ENCODE measurements at regions not wholly inside any gene's neighbourhood (a gene's known extent, or its start where the extent isn't known, plus 50 kb on each side); places are given as distances from the start of the nearest gene placed in this dataset.

- no peak overlapping the region for H3K27ac Mint-ChIP-seq
- no peaks in the 10 kb centered on the region for H3K4me1 ChIP-seq (ENCODE audit: insufficient read depth, low read length)
- H3K4me3 ChIP-seq (ENCODE audit: low read length in 2 of 2), result no peak overlapping the region
- peaks cover 0 to 22% (median 11%) of the 10 kb centered on the region in 8 donors for H3K9me3 Mint-ChIP-seq
- no peaks in the 10 kb centered on the region for H3K4me1 Mint-ChIP-seq
- ChIA-PET POLR2A (ENCODE audit: partially characterized antibody) (no interaction called here), CTCF (ENCODE audit: partially characterized antibody) (no interaction called here)
- intact Hi-C loops (cut with micrococcal nuclease), result no loop called here
- no peak for DNase-seq
- H3K36me3 ChIP-seq (ENCODE audit: insufficient read depth, low read length), result no peaks in the 10 kb centered on the region
- no peaks in the 10 kb centered on the region for H3K27me3 ChIP-seq (ENCODE audit: insufficient read depth, low read length)
- no peak overlapping the region for H3K4me3 Mint-ChIP-seq
- no peaks in the 10 kb centered on the region for H3K27me3 Mint-ChIP-seq
- H3K36me3 Mint-ChIP-seq, result no peaks in the 10 kb centered on the region
- H3K27ac ChIP-seq (ENCODE audit: low read depth, low read length), result no peak overlapping the region
- H3K9me3 ChIP-seq (ENCODE audit: control insufficient read depth in 1 of 2, low read length in 2 of 2), result no peaks in the 10 kb centered on the region
Measured at GRCh38 chr4:31947101-31947500, 1226.9 kb downstream of the PCDH7 start.

- no peaks in the 10 kb centered on the region for H3K36me3 ChIP-seq (ENCODE audit: insufficient read depth, low read length)
- H3K27ac Mint-ChIP-seq, result no peak overlapping the region
- H3K9me3 Mint-ChIP-seq, result peaks cover 0 to 19% (median 11%) of the 10 kb centered on the region in 8 donors
- ChIA-PET POLR2A (ENCODE audit: partially characterized antibody) (no interaction called here), CTCF (ENCODE audit: partially characterized antibody) (no interaction called here)
- H3K27me3 ChIP-seq (ENCODE audit: insufficient read depth, low read length), result no peaks in the 10 kb centered on the region
- H3K27ac ChIP-seq (ENCODE audit: low read depth, low read length), result no peak overlapping the region
- DNase-seq, result no peak
- no peaks in the 10 kb centered on the region for H3K4me1 ChIP-seq (ENCODE audit: insufficient read depth, low read length)
- H3K9me3 ChIP-seq (ENCODE audit: control insufficient read depth in 1 of 2, low read length in 2 of 2), result no peaks in the 10 kb centered on the region
- H3K4me1 Mint-ChIP-seq, result no peaks in the 10 kb centered on the region
- H3K4me3 ChIP-seq (ENCODE audit: low read length in 2 of 2), result no peak overlapping the region
- H3K27me3 Mint-ChIP-seq, result no peaks in the 10 kb centered on the region
- intact Hi-C loops (cut with micrococcal nuclease), result no loop called here
- H3K36me3 Mint-ChIP-seq, result no peaks in the 10 kb centered on the region
- no peak overlapping the region for H3K4me3 Mint-ChIP-seq
Measured at GRCh38 chr4:31949045-31949444, 1228.9 kb downstream of the PCDH7 start.

GRCh38 chr4:31955346-31955745, 1235.2 kb downstream of the PCDH7 start:
- no peak for DNase-seq
- Mint-ChIP-seq H3K27me3 (no peaks in the 10 kb centered on the region), H3K4me3 (no peak overlapping the region), H3K36me3 (no peaks in the 10 kb centered on the region), H3K4me1 (no peaks in the 10 kb centered on the region), H3K9me3 (peaks cover 0 to 21% (median 7%) of the 10 kb centered on the region in 8 donors), H3K27ac (no peak overlapping the region)
- H3K4me3 ChIP-seq (ENCODE audit: low read length in 2 of 2), result no peak overlapping the region
- ChIA-PET CTCF (ENCODE audit: partially characterized antibody) (no interaction called here), POLR2A (ENCODE audit: partially characterized antibody) (no interaction called here)
- intact Hi-C loops (cut with micrococcal nuclease), result no loop called here
- no peaks in the 10 kb centered on the region for H3K36me3 ChIP-seq (ENCODE audit: insufficient read depth, low read length)
- no peaks in the 10 kb centered on the region for H3K9me3 ChIP-seq (ENCODE audit: control insufficient read depth in 1 of 2, low read length in 2 of 2)
- no peak overlapping the region for H3K27ac ChIP-seq (ENCODE audit: low read depth, low read length)
- no peaks in the 10 kb centered on the region for H3K27me3 ChIP-seq (ENCODE audit: insufficient read depth, low read length)
- H3K4me1 ChIP-seq (ENCODE audit: insufficient read depth, low read length), result no peaks in the 10 kb centered on the region

- Mint-ChIP-seq H3K4me3 (no peak overlapping the region), H3K36me3 (no peaks in the 10 kb centered on the region), H3K27ac (no peak overlapping the region), H3K4me1 (no peaks in the 10 kb centered on the region), H3K27me3 (no peaks in the 10 kb centered on the region), H3K9me3 (peaks cover 0 to 18% (median 10%) of the 10 kb centered on the region in 8 donors)
- intact Hi-C loops (cut with micrococcal nuclease), result no loop called here
- ChIA-PET POLR2A (ENCODE audit: partially characterized antibody) (no interaction called here), CTCF (ENCODE audit: partially characterized antibody) (no interaction called here)
- no peaks in the 10 kb centered on the region for H3K4me1 ChIP-seq (ENCODE audit: insufficient read depth, low read length)
- no peak overlapping the region for H3K4me3 ChIP-seq (ENCODE audit: low read length in 2 of 2)
- DNase-seq, result no peak
- H3K27ac ChIP-seq (ENCODE audit: low read depth, low read length), result no peak overlapping the region
- no peaks in the 10 kb centered on the region for H3K36me3 ChIP-seq (ENCODE audit: insufficient read depth, low read length)
- no peaks in the 10 kb centered on the region for H3K9me3 ChIP-seq (ENCODE audit: control insufficient read depth in 1 of 2, low read length in 2 of 2)
- no peaks in the 10 kb centered on the region for H3K27me3 ChIP-seq (ENCODE audit: insufficient read depth, low read length)
Measured at GRCh38 chr4:31959972-31960371, 1239.8 kb downstream of the PCDH7 start.

GRCh38 chr4:31964685-31965084, 1244.5 kb downstream of the PCDH7 start:
- Mint-ChIP-seq H3K9me3 (peaks cover 0 to 19% (median 8%) of the 10 kb centered on the region in 8 donors), H3K4me3 (no peak overlapping the region), H3K4me1 (no peaks in the 10 kb centered on the region), H3K36me3 (no peaks in the 10 kb centered on the region), H3K27ac (no peak overlapping the region), H3K27me3 (no peaks in the 10 kb centered on the region)
- Histone ChIP-seq H3K4me3 (ENCODE audit: low read length in 2 of 2) (no peak overlapping the region), H3K27ac (ENCODE audit: low read depth, low read length) (no peak overlapping the region), H3K4me1 (ENCODE audit: insufficient read depth, low read length) (no peaks in the 10 kb centered on the region), H3K27me3 (ENCODE audit: insufficient read depth, low read length) (no peaks in the 10 kb centered on the region), H3K36me3 (ENCODE audit: insufficient read depth, low read length) (no peaks in the 10 kb centered on the region), H3K9me3 (ENCODE audit: control insufficient read depth in 1 of 2, low read length in 2 of 2) (no peaks in the 10 kb centered on the region)
- no peak for DNase-seq
- intact Hi-C loops (cut with micrococcal nuclease), result no loop called here
- CTCF ChIA-PET (ENCODE audit: partially characterized antibody), result no interaction called here
- POLR2A ChIA-PET (ENCODE audit: partially characterized antibody), result no interaction called here

- Mint-ChIP-seq H3K36me3 (no peaks in the 10 kb centered on the region), H3K4me1 (no peaks in the 10 kb centered on the region), H3K9me3 (peaks cover 0 to 10% (median 2%) of the 10 kb centered on the region in 8 donors), H3K4me3 (no peak overlapping the region), H3K27ac (no peak overlapping the region), H3K27me3 (no peaks in the 10 kb centered on the region)
- intact Hi-C loops (cut with micrococcal nuclease), result no loop called here
- Histone ChIP-seq H3K27ac (ENCODE audit: low read depth, low read length) (no peak overlapping the region), H3K36me3 (ENCODE audit: insufficient read depth, low read length) (no peaks in the 10 kb centered on the region), H3K4me3 (ENCODE audit: low read length in 2 of 2) (no peak overlapping the region), H3K9me3 (ENCODE audit: control insufficient read depth in 1 of 2, low read length in 2 of 2) (no peaks in the 10 kb centered on the region), H3K4me1 (ENCODE audit: insufficient read depth, low read length) (no peaks in the 10 kb centered on the region), H3K27me3 (ENCODE audit: insufficient read depth, low read length) (no peaks in the 10 kb centered on the region)
- no peak for DNase-seq
- ChIA-PET POLR2A (ENCODE audit: partially characterized antibody) (no interaction called here), CTCF (ENCODE audit: partially characterized antibody) (no interaction called here)
Measured at GRCh38 chr4:31968842-31969241, 1248.7 kb downstream of the PCDH7 start.

GRCh38 chr4:31974490-31975002, 1254.4 kb downstream of the PCDH7 start:
- Mint-ChIP-seq H3K27me3 (no peaks in the 10 kb centered on the region), H3K36me3 (no peaks in the 10 kb centered on the region)
- POLR2A ChIA-PET (ENCODE audit: partially characterized antibody), result no interaction called here

GRCh38 chr4:31979988-31980387, 1259.8 kb downstream of the PCDH7 start:
- ChIA-PET CTCF (ENCODE audit: partially characterized antibody) (no interaction called here), POLR2A (ENCODE audit: partially characterized antibody) (no interaction called here)
- no peak overlapping the region for H3K4me3 ChIP-seq (ENCODE audit: low read length in 2 of 2)
- no peak overlapping the region for H3K27ac ChIP-seq (ENCODE audit: low read depth, low read length)
- intact Hi-C loops (cut with micrococcal nuclease), result no loop called here
- no peaks in the 10 kb centered on the region for H3K4me1 Mint-ChIP-seq
- no peaks in the 10 kb centered on the region for H3K9me3 ChIP-seq (ENCODE audit: control insufficient read depth in 1 of 2, low read length in 2 of 2)
- H3K36me3 ChIP-seq (ENCODE audit: insufficient read depth, low read length), result no peaks in the 10 kb centered on the region
- H3K4me3 Mint-ChIP-seq, result no peak overlapping the region
- H3K27ac Mint-ChIP-seq, result no peak overlapping the region
- H3K27me3 Mint-ChIP-seq, result no peaks in the 10 kb centered on the region
- H3K9me3 Mint-ChIP-seq, result peaks cover 0 to 12% (median 8%) of the 10 kb centered on the region in 8 donors
- H3K27me3 ChIP-seq (ENCODE audit: insufficient read depth, low read length), result no peaks in the 10 kb centered on the region
- no peak for DNase-seq
- no peaks in the 10 kb centered on the region for H3K4me1 ChIP-seq (ENCODE audit: insufficient read depth, low read length)
- H3K36me3 Mint-ChIP-seq, result no peaks in the 10 kb centered on the region

More at GRCh38 chr4:31974490-31975002, 1254.4 kb downstream of the PCDH7 start:
- Histone ChIP-seq H3K4me3 (ENCODE audit: low read length in 2 of 2) (no peak overlapping the region), H3K4me1 (ENCODE audit: insufficient read depth, low read length) (no peaks in the 10 kb centered on the region), H3K27ac (ENCODE audit: low read depth, low read length) (no peak overlapping the region), H3K36me3 (ENCODE audit: insufficient read depth, low read length) (no peaks in the 10 kb centered on the region), H3K9me3 (ENCODE audit: control insufficient read depth in 1 of 2, low read length in 2 of 2) (no peaks in the 10 kb centered on the region), H3K27me3 (ENCODE audit: insufficient read depth, low read length) (no peaks in the 10 kb centered on the region)
- Mint-ChIP-seq H3K27ac (no peak overlapping the region), H3K4me3 (no peak overlapping the region), H3K9me3 (peaks cover 0 to 10% (median 4%) of the 10 kb centered on the region in 8 donors), H3K4me1 (no peaks in the 10 kb centered on the region)
- CTCF ChIA-PET (ENCODE audit: partially characterized antibody), result no interaction called here
- intact Hi-C loops (cut with micrococcal nuclease), result no loop called here
- DNase-seq, result no peak
